ENCODE measurements at regions not wholly inside any gene's neighbourhood (a gene's known extent, or its start where the extent isn't known, plus 50 kb on each side); places are given as distances from the start of the nearest gene placed in this dataset.
A peak's percentile ranks its signal among the peaks of the same experiment; 100 is the strongest.

- TF ChIP-seq CTCF (conservative IDR thresholded peaks at IDR 0.05; ENCODE audit: low read depth in 2 of 2) = peak in 1 of 2 experiments; percentile 39; a peak in 2 of 4 replicates
Observed at GRCh38 chr7:20035279-20035875, 181.8 kb downstream of the MACC1 start (continued).

DNA sequence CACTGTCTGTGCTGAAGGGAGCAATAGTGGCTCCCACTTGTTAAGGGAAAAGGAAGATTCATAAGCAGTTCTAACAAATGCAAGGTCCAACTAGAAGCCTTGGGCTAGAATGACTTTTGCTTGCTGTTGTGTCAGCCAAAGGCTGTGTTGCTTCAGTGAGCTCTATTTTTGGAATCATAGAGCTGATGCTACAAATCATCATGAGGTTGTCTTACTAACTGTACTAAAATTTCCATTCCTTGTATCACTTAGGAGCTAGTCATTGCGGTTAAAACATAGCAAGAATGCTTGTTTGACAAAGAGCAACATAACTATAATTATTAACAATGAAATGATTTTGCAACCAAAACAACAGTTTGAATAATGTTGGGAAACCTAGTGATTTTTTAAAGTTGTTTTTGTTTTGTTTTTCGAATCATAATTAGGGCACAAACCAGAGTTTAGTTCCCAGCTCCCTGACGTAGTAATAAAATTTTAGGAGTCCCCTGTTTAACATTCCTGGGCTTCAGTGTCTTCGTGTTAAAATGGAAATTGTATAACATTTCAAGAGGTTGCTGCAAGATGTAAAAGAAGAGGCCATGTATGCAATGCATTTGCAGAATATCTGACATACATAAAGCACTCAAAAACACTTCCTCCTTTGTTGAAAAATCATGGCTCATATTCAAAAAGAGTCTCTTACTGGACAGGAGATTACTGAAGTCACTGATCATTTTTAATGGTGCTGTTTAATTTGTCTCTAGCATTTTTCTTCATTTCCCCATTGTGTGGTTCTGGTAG is 183.4 kb downstream of the MACC1 start:
- H2AFZ ChIP-seq = no peak overlapping the region
- no peaks in the 10 kb centered on the region for H3F3A ChIP-seq (replicated peaks; ENCODE audit: low read depth)
- TF ChIP-seq STAT1 (IDR thresholded peaks at IDR 0.05; ENCODE audit: unreplicated experiment) (no peak), NANOG (IDR thresholded peaks at IDR 0.05; ENCODE audit: borderline replicate concordance) (no peak), EZH2 (IDR thresholded peaks at IDR 0.05; ENCODE audit: low read depth, unreplicated experiment) (no peak), JUNB (IDR thresholded peaks at IDR 0.05; ENCODE audit: unreplicated experiment) (no peak), EZH2phosphoT487 (IDR thresholded peaks at IDR 0.05; ENCODE audit: unreplicated experiment) (no peak)
- H3K27ac ChIP-seq (ENCODE audit: low read depth) = peak overlapping the region; percentile 13
- H3K9me3 Mint-ChIP-seq = no peaks in the 10 kb centered on the region
- no peaks in the 10 kb centered on the region for H3K27me3 Mint-ChIP-seq (ENCODE audit: insufficient read depth, low read depth, poor library complexity)
- H3K4me3 Mint-ChIP-seq = no peak overlapping the region
- peaks cover 3% of the 10 kb centered on the region; the same call in 2 of the 3 replicates for H3K36me3 Mint-ChIP-seq (ENCODE audit: low read depth)
- H4K20me1 ChIP-seq (replicated peaks; ENCODE audit: insufficient read depth) = no peaks in the 10 kb centered on the region
- H3K27ac Mint-ChIP-seq = peak overlapping the region; percentile 34
- peaks cover 15% of the 10 kb centered on the region for H3K79me2 ChIP-seq (replicated peaks; ENCODE audit: insufficient read depth)
- peak overlapping the region; percentile 29; the same call in 1 of the 2 replicates for H3K4me2 ChIP-seq
- no peaks in the 10 kb centered on the region for H3K9me2 ChIP-seq (ENCODE audit: insufficient read depth)
- H3K4me1 Mint-ChIP-seq = peaks cover 39% of the 10 kb centered on the region
- no peak for ATAC-seq
- DNase-seq (ENCODE audit: low spot score) = no peak
- H3K4me1 ChIP-seq (ENCODE audit: insufficient read depth) = peaks cover 52% of the 10 kb centered on the region
- H3K36me3 ChIP-seq (ENCODE audit: insufficient read depth) = no peaks in the 10 kb centered on the region
- no peaks in the 10 kb centered on the region for H3K27me3 ChIP-seq (ENCODE audit: insufficient read depth)
- no peak overlapping the region for H3K4me3 ChIP-seq

- no peak for ATAC-seq
- H3K4me1 ChIP-seq (ENCODE audit: insufficient read depth) = peaks cover 58% of the 10 kb centered on the region
- TF ChIP-seq CTCF (conservative IDR thresholded peaks at IDR 0.05; ENCODE audit: low read depth in 2 of 2) = no peak
- TF ChIP-seq, protein P1, sequence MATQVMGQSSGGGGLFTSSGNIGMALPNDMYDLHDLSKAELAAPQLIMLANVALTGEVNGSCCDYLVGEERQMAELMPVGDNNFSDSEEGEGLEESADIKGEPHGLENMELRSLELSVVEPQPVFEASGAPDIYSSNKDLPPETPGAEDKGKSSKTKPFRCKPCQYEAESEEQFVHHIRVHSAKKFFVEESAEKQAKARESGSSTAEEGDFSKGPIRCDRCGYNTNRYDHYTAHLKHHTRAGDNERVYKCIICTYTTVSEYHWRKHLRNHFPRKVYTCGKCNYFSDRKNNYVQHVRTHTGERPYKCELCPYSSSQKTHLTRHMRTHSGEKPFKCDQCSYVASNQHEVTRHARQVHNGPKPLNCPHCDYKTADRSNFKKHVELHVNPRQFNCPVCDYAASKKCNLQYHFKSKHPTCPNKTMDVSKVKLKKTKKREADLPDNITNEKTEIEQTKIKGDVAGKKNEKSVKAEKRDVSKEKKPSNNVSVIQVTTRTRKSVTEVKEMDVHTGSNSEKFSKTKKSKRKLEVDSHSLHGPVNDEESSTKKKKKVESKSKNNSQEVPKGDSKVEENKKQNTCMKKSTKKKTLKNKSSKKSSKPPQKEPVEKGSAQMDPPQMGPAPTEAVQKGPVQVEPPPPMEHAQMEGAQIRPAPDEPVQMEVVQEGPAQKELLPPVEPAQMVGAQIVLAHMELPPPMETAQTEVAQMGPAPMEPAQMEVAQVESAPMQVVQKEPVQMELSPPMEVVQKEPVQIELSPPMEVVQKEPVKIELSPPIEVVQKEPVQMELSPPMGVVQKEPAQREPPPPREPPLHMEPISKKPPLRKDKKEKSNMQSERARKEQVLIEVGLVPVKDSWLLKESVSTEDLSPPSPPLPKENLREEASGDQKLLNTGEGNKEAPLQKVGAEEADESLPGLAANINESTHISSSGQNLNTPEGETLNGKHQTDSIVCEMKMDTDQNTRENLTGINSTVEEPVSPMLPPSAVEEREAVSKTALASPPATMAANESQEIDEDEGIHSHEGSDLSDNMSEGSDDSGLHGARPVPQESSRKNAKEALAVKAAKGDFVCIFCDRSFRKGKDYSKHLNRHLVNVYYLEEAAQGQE (IDR thresholded peaks at IDR 0.05; ENCODE audit: unreplicated experiment) = no peak
Observed at GRCh38 chr7:20032741-20033140, 184.4 kb downstream of the MACC1 start.

More at GRCh38 chr7:20032741-20033140, 184.4 kb downstream of the MACC1 start:
- no peaks in the 10 kb centered on the region for H3K9me3 Mint-ChIP-seq
- Histone ChIP-seq H3K4me3 (no peak overlapping the region), H3F3A (replicated peaks; ENCODE audit: low read depth) (peaks cover 2% of the 10 kb centered on the region; the same call in 1 of the 2 replicates), H3K79me2 (replicated peaks; ENCODE audit: insufficient read depth) (peaks cover 15% of the 10 kb centered on the region), H3K27ac (ENCODE audit: low read depth) (no peak overlapping the region), H3K27me3 (ENCODE audit: insufficient read depth) (no peaks in the 10 kb centered on the region), H2AFZ (no peak overlapping the region), H3K4me2 (no peak overlapping the region), H3K9me2 (ENCODE audit: insufficient read depth) (no peaks in the 10 kb centered on the region), H4K20me1 (replicated peaks; ENCODE audit: insufficient read depth) (no peaks in the 10 kb centered on the region), H3K36me3 (ENCODE audit: insufficient read depth) (no peaks in the 10 kb centered on the region)
- H3K36me3 Mint-ChIP-seq (ENCODE audit: low read depth) = peaks cover 8% of the 10 kb centered on the region; the same call in 2 of the 3 replicates
- H3K27me3 Mint-ChIP-seq (ENCODE audit: insufficient read depth, low read depth, poor library complexity) = no peaks in the 10 kb centered on the region
- no peak overlapping the region for H3K4me3 Mint-ChIP-seq
- H3K27ac Mint-ChIP-seq = no peak overlapping the region
- H3K4me1 Mint-ChIP-seq = peaks cover 41% of the 10 kb centered on the region
- DNase-seq (ENCODE audit: low spot score) = no peak

Measured in GM23338 (cell line).